ENCODE measurements at regions not wholly inside any gene's neighbourhood (a gene's known extent, or its start where the extent isn't known, plus 50 kb on each side); places are given as distances from the start of the nearest gene placed in this dataset.
A peak's percentile ranks its signal among the peaks of the same experiment; 100 is the strongest.
"Not testable (repeated sequence)": the region's sequence is repeated elsewhere in the genome, so short reads cannot be mapped to it uniquely, and the experiment has no call there.

- DNase-seq (ENCODE audit: low spot score, unreplicated experiment), result no peak
- H3K27me3 Mint-ChIP-seq, result peaks cover 43% of the 10 kb centered on the region
- H3K36me3 Mint-ChIP-seq (ENCODE audit: insufficient read depth), result no peaks in the 10 kb centered on the region
- no peaks in the 10 kb centered on the region for H3K4me1 Mint-ChIP-seq (ENCODE audit: low read depth)
- no peak overlapping the region for H3K4me3 Mint-ChIP-seq (ENCODE audit: low read depth)
- TF ChIP-seq CTCF (IDR thresholded peaks at IDR 0.05; ENCODE audit: unreplicated experiment), result no peak
- H3K9me3 Mint-ChIP-seq (ENCODE audit: low read depth), result peaks cover 11% of the 10 kb centered on the region
- H3K27ac Mint-ChIP-seq, result no peak overlapping the region
Observed at GRCh38 chr12:5102261-5102789, 58.6 kb downstream of the KCNA5 start.

- Mint-ChIP-seq H3K36me3 (ENCODE audit: insufficient read depth) (no peaks in the 10 kb centered on the region), H3K27ac (no peak overlapping the region), H3K27me3 (peaks cover 41% of the 10 kb centered on the region), H3K4me3 (ENCODE audit: low read depth) (no peak overlapping the region), H3K9me3 (ENCODE audit: low read depth) (peaks cover 13% of the 10 kb centered on the region), H3K4me1 (ENCODE audit: low read depth) (no peaks in the 10 kb centered on the region)
- no peak for DNase-seq (ENCODE audit: low spot score, unreplicated experiment)
- no peak for TF ChIP-seq CTCF (IDR thresholded peaks at IDR 0.05; ENCODE audit: unreplicated experiment)
Observed at GRCh38 chr12:5102806-5103205, 59.1 kb downstream of the KCNA5 start.

GRCh38 chr12:5110345-5110744, 66.7 kb downstream of the KCNA5 start:
- no peak for TF ChIP-seq CTCF (IDR thresholded peaks at IDR 0.05; ENCODE audit: unreplicated experiment)
- no peak for DNase-seq (ENCODE audit: low spot score, unreplicated experiment)
- H3K36me3 Mint-ChIP-seq (ENCODE audit: insufficient read depth), result no peaks in the 10 kb centered on the region
- H3K4me1 Mint-ChIP-seq (ENCODE audit: low read depth), result peaks cover 2% of the 10 kb centered on the region
- no peak overlapping the region for H3K27ac Mint-ChIP-seq
- H3K27me3 Mint-ChIP-seq, result peaks cover 9% of the 10 kb centered on the region
- peaks cover 21% of the 10 kb centered on the region for H3K9me3 Mint-ChIP-seq (ENCODE audit: low read depth)
- no peak overlapping the region for H3K4me3 Mint-ChIP-seq (ENCODE audit: low read depth)

GRCh38 chr12:5114436-5114835, 70.8 kb downstream of the KCNA5 start:
- H3K4me1 Mint-ChIP-seq (ENCODE audit: low read depth), result peaks cover 2% of the 10 kb centered on the region
- TF ChIP-seq CTCF (IDR thresholded peaks at IDR 0.05; ENCODE audit: unreplicated experiment), result no peak
- no peak overlapping the region for H3K27ac Mint-ChIP-seq
- no peaks in the 10 kb centered on the region for H3K36me3 Mint-ChIP-seq (ENCODE audit: insufficient read depth)
- no peaks in the 10 kb centered on the region for H3K9me3 Mint-ChIP-seq (ENCODE audit: low read depth)
- no peak for DNase-seq (ENCODE audit: low spot score, unreplicated experiment)
- H3K27me3 Mint-ChIP-seq, result peaks cover 9% of the 10 kb centered on the region
- H3K4me3 Mint-ChIP-seq (ENCODE audit: low read depth), result no peak overlapping the region

GRCh38 chr12:5121784-5122183, 78.1 kb downstream of the KCNA5 start:
- not testable (repeated sequence) for H3K9me3 Mint-ChIP-seq (ENCODE audit: low read depth); H3K27me3 Mint-ChIP-seq; H3K27ac Mint-ChIP-seq; DNase-seq (ENCODE audit: low spot score, unreplicated experiment); H3K4me1 Mint-ChIP-seq (ENCODE audit: low read depth); H3K36me3 Mint-ChIP-seq (ENCODE audit: insufficient read depth)
- peak overlapping the region; percentile 74 for H3K4me3 Mint-ChIP-seq (ENCODE audit: low read depth)

- Mint-ChIP-seq H3K4me3 (ENCODE audit: low read depth) (peak overlapping the region; percentile 74), H3K27ac (peak overlapping the region; percentile 92)
- H3K4me1 Mint-ChIP-seq (ENCODE audit: low read depth); DNase-seq (ENCODE audit: low spot score, unreplicated experiment); H3K36me3 Mint-ChIP-seq (ENCODE audit: insufficient read depth); H3K9me3 Mint-ChIP-seq (ENCODE audit: low read depth); H3K27me3 Mint-ChIP-seq: not testable (repeated sequence)
Observed at GRCh38 chr12:5122256-5122831, 78.7 kb downstream of the KCNA5 start.
